A549 (cell line): ENCODE measurements at regions not wholly inside any gene's neighbourhood (a gene's known extent, or its start where the extent isn't known, plus 50 kb on each side); places are given as distances from the start of the nearest gene placed in this dataset.

Experiments used
- CEBPB ChIP-seq, 2 experiments: fragments of >200 bp in 1 of 2; sonication (Bioruptor Twin) in 1 of 2; formaldehyde crosslinking in 1 of 2; IDR thresholded peaks; 2 replicates each; pipeline ENCODE4 v1.6.1; 2012 to 2016
- EP300 ChIP-seq, 2 experiments: fragments of >200 bp; sonication (Bioruptor Twin); formaldehyde crosslinking; IDR thresholded peaks; 2 replicates in 1 of 2; 3 replicates in 1 of 2; pipeline ENCODE4 v1.6.1; 2016 to 2017
- SREBF2 ChIP-seq: fragments of 450-650 bp; IDR thresholded peaks from 2 replicates; pipeline ENCODE4 v1.6.1; 2014; ENCODE audit warnings: mild to moderate bottlenecking, moderate library complexity
- TF ChIP-seq, protein P1 (sequence below): fragments of >200 bp; sonication (Bioruptor Twin); formaldehyde crosslinking; IDR thresholded peaks from 3 replicates; pipeline ENCODE4 v1.5.1; 2016
- TF ChIP-seq, protein P2 (sequence below): fragments of 150-350 bp; IDR thresholded peaks from 2 replicates; pipeline ENCODE4 v1.6.1; 2014; ENCODE audit warnings: low read depth, mild to moderate bottlenecking, low read length

DNA sequence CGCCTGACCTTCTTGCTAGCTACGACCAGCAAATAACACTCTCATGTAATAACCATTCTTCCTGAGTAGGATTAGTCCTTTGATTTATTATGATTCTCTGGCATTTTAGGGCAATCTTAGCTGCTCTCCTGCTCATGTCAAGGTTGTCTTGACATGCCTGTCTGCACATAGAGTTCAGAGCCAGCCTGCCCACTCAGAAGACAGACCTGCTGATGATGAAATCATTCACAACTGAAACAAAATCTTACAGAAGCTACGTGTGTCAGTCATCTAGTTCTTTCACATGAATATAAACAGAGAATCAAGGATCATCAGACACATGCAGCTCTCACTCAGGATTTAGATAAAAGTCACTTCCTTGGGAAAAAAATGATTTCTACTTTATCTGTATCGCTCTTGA lies 173.6 kb upstream of the LYSMD4 start:
- TF ChIP-seq, protein P1, sequence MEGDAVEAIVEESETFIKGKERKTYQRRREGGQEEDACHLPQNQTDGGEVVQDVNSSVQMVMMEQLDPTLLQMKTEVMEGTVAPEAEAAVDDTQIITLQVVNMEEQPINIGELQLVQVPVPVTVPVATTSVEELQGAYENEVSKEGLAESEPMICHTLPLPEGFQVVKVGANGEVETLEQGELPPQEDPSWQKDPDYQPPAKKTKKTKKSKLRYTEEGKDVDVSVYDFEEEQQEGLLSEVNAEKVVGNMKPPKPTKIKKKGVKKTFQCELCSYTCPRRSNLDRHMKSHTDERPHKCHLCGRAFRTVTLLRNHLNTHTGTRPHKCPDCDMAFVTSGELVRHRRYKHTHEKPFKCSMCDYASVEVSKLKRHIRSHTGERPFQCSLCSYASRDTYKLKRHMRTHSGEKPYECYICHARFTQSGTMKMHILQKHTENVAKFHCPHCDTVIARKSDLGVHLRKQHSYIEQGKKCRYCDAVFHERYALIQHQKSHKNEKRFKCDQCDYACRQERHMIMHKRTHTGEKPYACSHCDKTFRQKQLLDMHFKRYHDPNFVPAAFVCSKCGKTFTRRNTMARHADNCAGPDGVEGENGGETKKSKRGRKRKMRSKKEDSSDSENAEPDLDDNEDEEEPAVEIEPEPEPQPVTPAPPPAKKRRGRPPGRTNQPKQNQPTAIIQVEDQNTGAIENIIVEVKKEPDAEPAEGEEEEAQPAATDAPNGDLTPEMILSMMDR, result no peak
- no peak for TF ChIP-seq CEBPB (IDR thresholded peaks at IDR 0.05)
- TF ChIP-seq, protein P2, sequence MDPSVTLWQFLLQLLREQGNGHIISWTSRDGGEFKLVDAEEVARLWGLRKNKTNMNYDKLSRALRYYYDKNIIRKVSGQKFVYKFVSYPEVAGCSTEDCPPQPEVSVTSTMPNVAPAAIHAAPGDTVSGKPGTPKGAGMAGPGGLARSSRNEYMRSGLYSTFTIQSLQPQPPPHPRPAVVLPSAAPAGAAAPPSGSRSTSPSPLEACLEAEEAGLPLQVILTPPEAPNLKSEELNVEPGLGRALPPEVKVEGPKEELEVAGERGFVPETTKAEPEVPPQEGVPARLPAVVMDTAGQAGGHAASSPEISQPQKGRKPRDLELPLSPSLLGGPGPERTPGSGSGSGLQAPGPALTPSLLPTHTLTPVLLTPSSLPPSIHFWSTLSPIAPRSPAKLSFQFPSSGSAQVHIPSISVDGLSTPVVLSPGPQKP, result no peak
- no peak for TF ChIP-seq SREBF2
- TF ChIP-seq EP300 (IDR thresholded peaks at IDR 0.05), result no peak
